BJ (cell line): ENCODE measurements at regions not wholly inside any gene's neighbourhood (a gene's known extent, or its start where the extent isn't known, plus 50 kb on each side); places are given as distances from the start of the nearest gene placed in this dataset.

Experiments used
- CTCF ChIA-PET: fragments of 350-600 bp; formaldehyde crosslinking; extraction: SDS; loops from one replicate; lab custom pipeline; 2021; ENCODE audit warnings: antibody characterized with exemption, inconsistent platforms; lab: Yijun Ruan, JAX
- POLR2A ChIA-PET: fragments of 300-600 bp; sonication (Branson Sonifier 250); formaldehyde crosslinking; extraction: SDS; loops from one replicate; lab custom pipeline; 2021; ENCODE audit warnings: antibody characterized with exemption; lab: Charles Lee
- DNase-seq: peaks from one replicate; pipeline ENCODE4 v3.0.0-alpha.2; 2011; ENCODE audit warnings: low read depth
- H3K27me3 ChIP-seq: 2 replicates; pipeline ENCODE4 v1.6.0; 2011; ENCODE audit warnings: low read length; ENCODE audit not compliant: control insufficient read depth, insufficient read depth
- H3K36me3 ChIP-seq: 2 replicates; pipeline ENCODE4 v1.5.1; 2011; ENCODE audit warnings: low read length; ENCODE audit not compliant: control insufficient read depth, insufficient read depth
- H3K4me3 ChIP-seq: 2 replicates; pipeline ENCODE4 v1.5.1; 2011; ENCODE audit warnings: low read depth, mild to moderate bottlenecking, control low read depth, low read length
- CTCF ChIP-seq: IDR thresholded peaks from 2 replicates; pipeline ENCODE4 v1.5.1; 2011; ENCODE audit warnings: low read depth, mild to moderate bottlenecking, control low read depth, inconsistent platforms, low read length, moderate library complexity; ENCODE audit not compliant: insufficient read depth

- no peak for DNase-seq
- POLR2A ChIA-PET: no interaction called here
Measured at GRCh38 chr9:99445920-99446319, 223.8 kb downstream of the SEC61B start.

GRCh38 chr9:99447951-99448350, 225.9 kb downstream of the SEC61B start:
- DNase-seq: no peak
- ChIA-PET POLR2A (no interaction called here), CTCF (no interaction called here)
- Histone ChIP-seq H3K27me3 (no peaks in the 10 kb centered on the region), H3K36me3 (no peaks in the 10 kb centered on the region), H3K4me3 (no peak overlapping the region)
- TF ChIP-seq CTCF: no peak

More at GRCh38 chr9:99445920-99446319, 223.8 kb downstream of the SEC61B start:
- CTCF ChIA-PET: interaction anchor here (0.6 to 1.9 kb wide), 7 partner anchors 14 to 157 kb away, joined by 3 to 4 read pairs (median 4); no protein-coding TSS in a partner anchor
- Histone ChIP-seq H3K27me3 (no peaks in the 10 kb centered on the region), H3K36me3 (no peaks in the 10 kb centered on the region), H3K4me3 (no peak overlapping the region)
- TF ChIP-seq CTCF: no peak

GRCh38 chr9:99449726-99450125, 227.6 kb downstream of the SEC61B start:
- Histone ChIP-seq H3K36me3 (no peaks in the 10 kb centered on the region), H3K27me3 (no peaks in the 10 kb centered on the region), H3K4me3 (no peak overlapping the region)
- no peak for TF ChIP-seq CTCF
- ChIA-PET CTCF (no interaction called here), POLR2A (interaction anchor here (0.6 kb wide), 1 partner anchor 15 kb away, joined by 4 read pairs; no protein-coding TSS in a partner anchor)
- DNase-seq: no peak

- ChIA-PET POLR2A (interaction anchor here (0.8 kb wide), 1 partner anchor 14 kb away, joined by 3 read pairs; no protein-coding TSS in a partner anchor), CTCF (interaction anchor here (1.3 kb wide), 1 partner anchor 13 kb away, joined by 3 read pairs; no protein-coding TSS in a partner anchor)
- H3K4me3 ChIP-seq: no peak overlapping the region
- H3K36me3 ChIP-seq: no peaks in the 10 kb centered on the region
- TF ChIP-seq CTCF: no peak
- DNase-seq: no peak
- no peaks in the 10 kb centered on the region for H3K27me3 ChIP-seq
Measured at GRCh38 chr9:99451112-99451606, 229.1 kb downstream of the SEC61B start.

GRCh38 chr9:99457406-99457805, 235.3 kb downstream of the SEC61B start:
- Histone ChIP-seq H3K4me3 (no peak overlapping the region), H3K27me3 (no peaks in the 10 kb centered on the region), H3K36me3 (no peaks in the 10 kb centered on the region)
- CTCF ChIA-PET: no interaction called here
- TF ChIP-seq CTCF: no peak
- POLR2A ChIA-PET: no interaction called here
- no peak for DNase-seq
